ENCODE measurements at regions not wholly inside any gene's neighbourhood (a gene's known extent, or its start where the extent isn't known, plus 50 kb on each side); places are given as distances from the start of the nearest gene placed in this dataset.

DNA sequence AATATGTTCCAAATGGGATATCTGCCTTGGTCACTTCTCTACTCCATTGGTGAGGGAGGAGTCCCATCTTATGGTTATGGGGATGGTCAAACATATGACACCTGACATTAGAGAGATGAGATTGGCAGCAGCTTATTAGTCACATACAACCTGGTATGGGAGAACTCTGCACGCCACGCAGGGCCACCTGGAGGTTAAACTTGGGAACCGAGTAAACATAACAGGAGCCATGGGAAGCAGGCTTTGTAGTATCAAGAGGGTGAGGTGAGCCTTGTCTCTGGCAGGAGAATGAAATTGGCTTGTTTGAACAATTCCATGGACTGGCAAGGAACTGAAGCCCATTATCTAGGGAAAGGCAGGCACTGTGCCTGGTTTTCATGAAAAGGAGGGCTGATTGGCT lies 238.7 kb upstream of the ELAC2 start:
- no peak for DNase-seq (ENCODE audit: low read depth)
- FAIRE-seq = no peak
- TF ChIP-seq EZH2 (IDR thresholded peaks at IDR 0.05; ENCODE audit: insufficient read depth, low read length) = no peak
- TF ChIP-seq, protein P1, sequence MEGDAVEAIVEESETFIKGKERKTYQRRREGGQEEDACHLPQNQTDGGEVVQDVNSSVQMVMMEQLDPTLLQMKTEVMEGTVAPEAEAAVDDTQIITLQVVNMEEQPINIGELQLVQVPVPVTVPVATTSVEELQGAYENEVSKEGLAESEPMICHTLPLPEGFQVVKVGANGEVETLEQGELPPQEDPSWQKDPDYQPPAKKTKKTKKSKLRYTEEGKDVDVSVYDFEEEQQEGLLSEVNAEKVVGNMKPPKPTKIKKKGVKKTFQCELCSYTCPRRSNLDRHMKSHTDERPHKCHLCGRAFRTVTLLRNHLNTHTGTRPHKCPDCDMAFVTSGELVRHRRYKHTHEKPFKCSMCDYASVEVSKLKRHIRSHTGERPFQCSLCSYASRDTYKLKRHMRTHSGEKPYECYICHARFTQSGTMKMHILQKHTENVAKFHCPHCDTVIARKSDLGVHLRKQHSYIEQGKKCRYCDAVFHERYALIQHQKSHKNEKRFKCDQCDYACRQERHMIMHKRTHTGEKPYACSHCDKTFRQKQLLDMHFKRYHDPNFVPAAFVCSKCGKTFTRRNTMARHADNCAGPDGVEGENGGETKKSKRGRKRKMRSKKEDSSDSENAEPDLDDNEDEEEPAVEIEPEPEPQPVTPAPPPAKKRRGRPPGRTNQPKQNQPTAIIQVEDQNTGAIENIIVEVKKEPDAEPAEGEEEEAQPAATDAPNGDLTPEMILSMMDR (IDR thresholded peaks at IDR 0.05; ENCODE audit: insufficient read depth, low read depth, low read length) = no peak

DNA sequence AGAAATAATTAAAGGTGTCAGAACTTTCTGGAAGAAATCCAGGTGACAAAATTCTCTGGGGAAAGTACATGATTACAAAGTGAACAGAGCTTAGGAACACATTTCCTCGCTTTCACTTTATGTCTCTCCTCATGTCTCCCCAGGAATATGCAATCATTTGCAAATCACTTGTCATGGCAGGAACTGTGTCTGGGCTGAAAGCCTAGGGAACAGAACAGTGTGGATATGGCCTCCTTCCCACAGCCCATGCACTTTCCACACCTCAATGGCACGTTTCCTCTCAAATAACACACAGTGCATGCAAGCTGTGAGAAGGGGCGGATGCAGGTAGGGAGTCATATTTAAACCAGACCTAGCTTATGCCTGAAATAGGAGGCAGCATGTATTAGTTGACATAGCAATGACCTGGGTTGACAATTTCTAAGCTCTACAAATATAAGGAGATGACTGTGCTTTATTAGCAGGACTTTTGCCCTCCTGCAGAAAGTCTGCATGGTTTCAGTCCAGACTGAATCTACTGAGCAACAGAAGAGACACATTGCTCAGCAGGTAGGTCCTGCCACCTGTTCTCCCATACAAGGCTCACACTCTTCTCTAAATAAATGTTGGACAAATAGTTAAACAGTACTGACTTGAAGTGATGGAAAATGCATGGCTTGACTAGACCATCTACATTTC lies 236.0 kb upstream of the ELAC2 start:
- Histone ChIP-seq H3K9me3 (ENCODE audit: insufficient read depth, low read depth, low read length) (no peaks in the 10 kb centered on the region), H3K4me1 (ENCODE audit: insufficient read depth, low read length) (no peaks in the 10 kb centered on the region), H3K4me3 (ENCODE audit: insufficient read depth, low read depth, low read length) (no peak overlapping the region), H3K36me3 (ENCODE audit: insufficient read depth, low read length) (no peaks in the 10 kb centered on the region), H3K27ac (ENCODE audit: low read depth, low read length) (no peak overlapping the region), H4K20me1 (ENCODE audit: insufficient read depth, low read length) (no peaks in the 10 kb centered on the region), H3K27me3 (ENCODE audit: insufficient read depth, low read length) (peaks cover 2% of the 10 kb centered on the region), H3K79me2 (ENCODE audit: insufficient read depth, low read length) (no peaks in the 10 kb centered on the region), H3K4me2 (ENCODE audit: low read length) (no peak overlapping the region), H3K9ac (ENCODE audit: low read length) (no peak overlapping the region), H2AFZ (ENCODE audit: low read depth, low read length) (no peak overlapping the region)
- H3K9me3 Mint-ChIP-seq (ENCODE audit: unreplicated experiment) = peaks cover 4% of the 10 kb centered on the region
- peaks cover 9% of the 10 kb centered on the region for H3K27me3 Mint-ChIP-seq (ENCODE audit: low read depth, unreplicated experiment)
- no peak overlapping the region for H3K4me3 Mint-ChIP-seq (ENCODE audit: unreplicated experiment)
- TF ChIP-seq, protein P1 (IDR thresholded peaks at IDR 0.05; ENCODE audit: insufficient read depth, low read depth, low read length) = no peak
- TF ChIP-seq EZH2 (IDR thresholded peaks at IDR 0.05; ENCODE audit: insufficient read depth, low read length) = no peak
- FAIRE-seq (no peak), DNase-seq (ENCODE audit: low read depth) (no peak)
- H3K27ac Mint-ChIP-seq (ENCODE audit: unreplicated experiment) = no peak overlapping the region
- H3K36me3 Mint-ChIP-seq (ENCODE audit: low read depth, unreplicated experiment) = no peaks in the 10 kb centered on the region
- H3K4me1 Mint-ChIP-seq (ENCODE audit: low read depth, unreplicated experiment) = no peaks in the 10 kb centered on the region

More for the DNA sequence above, 238.7 kb upstream of the ELAC2 start:
- no peak overlapping the region for H3K27ac ChIP-seq (ENCODE audit: low read depth, low read length)
- no peaks in the 10 kb centered on the region for H3K36me3 ChIP-seq (ENCODE audit: insufficient read depth, low read length)
- Mint-ChIP-seq H3K27me3 (ENCODE audit: low read depth, unreplicated experiment) (peaks cover 10% of the 10 kb centered on the region), H3K4me1 (ENCODE audit: low read depth, unreplicated experiment) (no peaks in the 10 kb centered on the region), H3K4me3 (ENCODE audit: unreplicated experiment) (no peak overlapping the region), H3K27ac (ENCODE audit: unreplicated experiment) (no peak overlapping the region), H3K36me3 (ENCODE audit: low read depth, unreplicated experiment) (no peaks in the 10 kb centered on the region), H3K9me3 (ENCODE audit: unreplicated experiment) (peaks cover 4% of the 10 kb centered on the region)
- no peaks in the 10 kb centered on the region for H4K20me1 ChIP-seq (ENCODE audit: insufficient read depth, low read length)
- H3K79me2 ChIP-seq (ENCODE audit: insufficient read depth, low read length) = no peaks in the 10 kb centered on the region
- H3K9ac ChIP-seq (ENCODE audit: low read length) = no peak overlapping the region
- no peak overlapping the region for H3K4me3 ChIP-seq (ENCODE audit: insufficient read depth, low read depth, low read length)
- no peak overlapping the region for H2AFZ ChIP-seq (ENCODE audit: low read depth, low read length)
- H3K9me3 ChIP-seq (ENCODE audit: insufficient read depth, low read depth, low read length) = no peaks in the 10 kb centered on the region
- H3K27me3 ChIP-seq (ENCODE audit: insufficient read depth, low read length) = peaks cover 2% of the 10 kb centered on the region
- H3K4me2 ChIP-seq (ENCODE audit: low read length) = no peak overlapping the region
- no peaks in the 10 kb centered on the region for H3K4me1 ChIP-seq (ENCODE audit: insufficient read depth, low read length)

DNA sequence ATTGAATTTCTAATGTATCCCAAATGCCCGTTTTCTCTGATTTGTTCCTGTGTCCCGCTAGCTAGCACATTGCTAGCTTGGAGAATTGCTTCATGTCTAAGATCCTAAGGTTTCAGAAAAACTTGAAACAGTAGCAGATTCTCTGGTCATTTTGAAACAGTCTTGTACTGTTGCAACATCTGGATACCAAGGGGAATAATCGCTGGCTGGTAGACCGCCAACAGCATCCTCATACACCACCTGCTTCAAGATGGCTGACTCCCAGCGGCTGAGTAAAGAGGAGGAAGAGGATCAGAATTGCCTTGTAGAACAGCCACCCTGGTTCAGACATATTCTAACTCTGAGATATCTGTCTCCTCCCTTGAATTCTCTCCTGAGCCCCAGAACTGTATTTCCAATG lies 226.7 kb upstream of the ELAC2 start:
- FAIRE-seq (no peak), DNase-seq (ENCODE audit: low read depth) (no peak)
- Histone ChIP-seq H3K36me3 (ENCODE audit: insufficient read depth, low read length) (no peaks in the 10 kb centered on the region), H3K9me3 (ENCODE audit: insufficient read depth, low read depth, low read length) (no peaks in the 10 kb centered on the region), H3K27ac (ENCODE audit: low read depth, low read length) (no peak overlapping the region), H3K4me2 (ENCODE audit: low read length) (no peak overlapping the region), H3K4me1 (ENCODE audit: insufficient read depth, low read length) (no peaks in the 10 kb centered on the region), H3K79me2 (ENCODE audit: insufficient read depth, low read length) (no peaks in the 10 kb centered on the region), H3K9ac (ENCODE audit: low read length) (no peak overlapping the region), H3K27me3 (ENCODE audit: insufficient read depth, low read length) (no peaks in the 10 kb centered on the region), H3K4me3 (ENCODE audit: insufficient read depth, low read depth, low read length) (no peak overlapping the region), H4K20me1 (ENCODE audit: insufficient read depth, low read length) (no peaks in the 10 kb centered on the region), H2AFZ (ENCODE audit: low read depth, low read length) (no peak overlapping the region)
- no peak overlapping the region for H3K27ac Mint-ChIP-seq (ENCODE audit: unreplicated experiment)
- no peaks in the 10 kb centered on the region for H3K36me3 Mint-ChIP-seq (ENCODE audit: low read depth, unreplicated experiment)
- H3K9me3 Mint-ChIP-seq (ENCODE audit: unreplicated experiment) = no peaks in the 10 kb centered on the region
- no peaks in the 10 kb centered on the region for H3K4me1 Mint-ChIP-seq (ENCODE audit: low read depth, unreplicated experiment)
- TF ChIP-seq, protein P1 (IDR thresholded peaks at IDR 0.05; ENCODE audit: insufficient read depth, low read depth, low read length) = no peak
- no peak for TF ChIP-seq EZH2 (IDR thresholded peaks at IDR 0.05; ENCODE audit: insufficient read depth, low read length)
- no peak overlapping the region for H3K4me3 Mint-ChIP-seq (ENCODE audit: unreplicated experiment)
- no peaks in the 10 kb centered on the region for H3K27me3 Mint-ChIP-seq (ENCODE audit: low read depth, unreplicated experiment)

All from astrocyte (in vitro differentiated cells and primary cell).